Jurkat, Clone E6-1 (cell line): ENCODE measurements at regions not wholly inside any gene's neighbourhood (a gene's known extent, or its start where the extent isn't known, plus 50 kb on each side); places are given as distances from the start of the nearest gene placed in this dataset.

Source experiments
- DNase-seq: peaks from one replicate; pipeline ENCODE4 v3.0.0-alpha.2; 2011; ENCODE audit warnings: low read depth, low spot score
- H3K4me3 ChIP-seq: 2 replicates; pipeline ENCODE4 v1.5.1; 2011; ENCODE audit warnings: mild to moderate bottlenecking, low read length, control low read depth, moderate library complexity

GRCh38 chr13:107736170-107736569, 479.2 kb downstream of the LIG4 start:
- H3K4me3 ChIP-seq: no peak overlapping the region
- DNase-seq: no peak

GRCh38 chr13:107734891-107735625, 480.3 kb downstream of the LIG4 start:
- DNase-seq: no peak

GRCh38 chr13:107733276-107733675, 482.1 kb downstream of the LIG4 start:
- no peak for DNase-seq
- H3K4me3 ChIP-seq: no peak overlapping the region

More at GRCh38 chr13:107734891-107735625, 480.3 kb downstream of the LIG4 start:
- no peak overlapping the region for H3K4me3 ChIP-seq

GRCh38 chr13:107730813-107731212, 484.5 kb downstream of the LIG4 start:
- DNase-seq: no peak
- H3K4me3 ChIP-seq: no peak overlapping the region

- no peak for DNase-seq
- no peak overlapping the region for H3K4me3 ChIP-seq
Observed at GRCh38 chr13:107721125-107721869, 494.0 kb downstream of the LIG4 start.

- no peak for DNase-seq
- no peak overlapping the region for H3K4me3 ChIP-seq
Observed at GRCh38 chr13:107716741-107717140, 498.6 kb downstream of the LIG4 start.

GRCh38 chr13:107716241-107716640, 499.1 kb downstream of the LIG4 start:
- no peak for DNase-seq
- no peak overlapping the region for H3K4me3 ChIP-seq

- H3K4me3 ChIP-seq: no peak overlapping the region
- DNase-seq: no peak
Observed at GRCh38 chr13:107715496-107715895, 499.8 kb downstream of the LIG4 start.

GRCh38 chr13:107713314-107713713, 502.0 kb downstream of the LIG4 start:
- no peak for DNase-seq
- no peak overlapping the region for H3K4me3 ChIP-seq

- H3K4me3 ChIP-seq: no peak overlapping the region
- no peak for DNase-seq
Observed at GRCh38 chr13:107712145-107712860, 503.0 kb downstream of the LIG4 start.

- no peak overlapping the region for H3K4me3 ChIP-seq
- no peak for DNase-seq
Observed at GRCh38 chr13:107690181-107690580, 525.2 kb downstream of the LIG4 start.

GRCh38 chr13:107685876-107686275, 529.5 kb downstream of the LIG4 start:
- H3K4me3 ChIP-seq: no peak overlapping the region
- no peak for DNase-seq

GRCh38 chr13:107681600-107681999, 533.7 kb downstream of the LIG4 start:
- DNase-seq: no peak
- no peak overlapping the region for H3K4me3 ChIP-seq

- no peak overlapping the region for H3K4me3 ChIP-seq
- no peak for DNase-seq
Observed at GRCh38 chr13:107680115-107680514, 535.2 kb downstream of the LIG4 start.

- no peak for DNase-seq
- no peak overlapping the region for H3K4me3 ChIP-seq
Observed at GRCh38 chr13:107678075-107678689, 537.2 kb downstream of the LIG4 start.

GRCh38 chr13:107675847-107676550, 539.3 kb downstream of the LIG4 start:
- no peak overlapping the region for H3K4me3 ChIP-seq
- DNase-seq: no peak

- no peak overlapping the region for H3K4me3 ChIP-seq
- DNase-seq: no peak
Observed at GRCh38 chr13:107669391-107669993, 545.8 kb downstream of the LIG4 start.

GRCh38 chr13:107665926-107666458, 549.3 kb downstream of the LIG4 start:
- no peak for DNase-seq
- H3K4me3 ChIP-seq: no peak overlapping the region
